ENCODE measurements at regions not wholly inside any gene's neighbourhood (a gene's known extent, or its start where the extent isn't known, plus 50 kb on each side); places are given as distances from the start of the nearest gene placed in this dataset.
A peak's percentile ranks its signal among the peaks of the same experiment; 100 is the strongest.

- peak; percentile 66 for ATAC-seq
- peaks cover 86% of the 10 kb centered on the region for H3K4me1 Mint-ChIP-seq (ENCODE audit: low read depth)
- H3K36me3 Mint-ChIP-seq (ENCODE audit: low read depth) = peaks cover 15% of the 10 kb centered on the region
- DNase-seq = peak; percentile 89
- H3K27me3 Mint-ChIP-seq (ENCODE audit: low read depth) = no peaks in the 10 kb centered on the region
- POLR2A ChIA-PET = interaction anchor here (0.9 to 8.8 kb wide), 12 partner anchors 18 to 437 kb away, joined by 4 to 189 read pairs (median 8); partner anchors contain the start of genes ARL4C and HJURP
- CTCF ChIA-PET = interaction anchor here (0.8 to 6.1 kb wide), 22 partner anchors 10 to 211 kb away, joined by 3 to 49 read pairs (median 17); partner anchors contain the start of gene ARL4C
- H3K4me3 Mint-ChIP-seq = peak overlapping the region; percentile 64
- no peaks in the 10 kb centered on the region for H3K9me3 Mint-ChIP-seq (ENCODE audit: insufficient read depth)
- H3K27ac Mint-ChIP-seq = peak overlapping the region; percentile 97
Measured at GRCh38 chr2:234290671-234291070, 206.2 kb downstream of the ARL4C start.

GRCh38 chr2:234289834-234290590 lies 206.9 kb downstream of the ARL4C start:
- ATAC-seq (no peak), DNase-seq (no peak)
- Mint-ChIP-seq H3K4me1 (ENCODE audit: low read depth) (peaks cover 82% of the 10 kb centered on the region), H3K4me3 (peak overlapping the region; percentile 64), H3K27me3 (ENCODE audit: low read depth) (no peaks in the 10 kb centered on the region), H3K9me3 (ENCODE audit: insufficient read depth) (no peaks in the 10 kb centered on the region), H3K27ac (peak overlapping the region; percentile 97), H3K36me3 (ENCODE audit: low read depth) (peaks cover 15% of the 10 kb centered on the region)
- CTCF ChIA-PET = interaction anchor here (0.8 to 6.1 kb wide), 31 partner anchors 10 to 432 kb away, joined by 3 to 49 read pairs (median 10); partner anchors contain the start of gene ARL4C
- POLR2A ChIA-PET = interaction anchor here (0.8 to 8.8 kb wide), 15 partner anchors 9 to 436 kb away, joined by 3 to 189 read pairs (median 7); partner anchors contain the start of genes ARL4C and HJURP

GRCh38 chr2:234288974-234289455 lies 207.9 kb downstream of the ARL4C start:
- DNase-seq = peak; percentile 75
- POLR2A ChIA-PET = interaction anchor here (0.6 to 8.8 kb wide), 10 partner anchors 8 to 435 kb away, joined by 3 to 189 read pairs (median 20); partner anchors contain the start of genes ARL4C and HJURP
- peak overlapping the region; percentile 97 for H3K27ac Mint-ChIP-seq

GRCh38 chr2:234287650-234288049 lies 209.2 kb downstream of the ARL4C start:
- Mint-ChIP-seq H3K36me3 (ENCODE audit: low read depth) (peaks cover 24% of the 10 kb centered on the region), H3K9me3 (ENCODE audit: insufficient read depth) (peaks cover 9% of the 10 kb centered on the region), H3K4me3 (no peak overlapping the region), H3K27me3 (ENCODE audit: low read depth) (no peaks in the 10 kb centered on the region), H3K4me1 (ENCODE audit: low read depth) (peaks cover 69% of the 10 kb centered on the region), H3K27ac (no peak overlapping the region)
- ChIA-PET CTCF (interaction anchor here (0.6 to 6.1 kb wide), 14 partner anchors 7 to 257 kb away, joined by 3 to 49 read pairs (median 12); partner anchors contain the start of gene ARL4C), POLR2A (interaction anchor here (1.0 to 8.8 kb wide), 3 partner anchors 159 to 208 kb away, joined by 3 to 189 read pairs (median 61); partner anchors contain the start of gene ARL4C)
- ATAC-seq (no peak), DNase-seq (no peak)

More at GRCh38 chr2:234288974-234289455, 207.9 kb downstream of the ARL4C start:
- H3K9me3 Mint-ChIP-seq (ENCODE audit: insufficient read depth) = no peaks in the 10 kb centered on the region
- CTCF ChIA-PET = interaction anchor here (0.5 to 6.1 kb wide), 45 partner anchors 9 to 431 kb away, joined by 3 to 49 read pairs (median 6); partner anchors contain the start of gene ARL4C
- H3K4me3 Mint-ChIP-seq = no peak overlapping the region
- H3K27me3 Mint-ChIP-seq (ENCODE audit: low read depth) = no peaks in the 10 kb centered on the region
- H3K4me1 Mint-ChIP-seq (ENCODE audit: low read depth) = peaks cover 78% of the 10 kb centered on the region
- ATAC-seq = no peak
- H3K36me3 Mint-ChIP-seq (ENCODE audit: low read depth) = peaks cover 19% of the 10 kb centered on the region

- Mint-ChIP-seq H3K4me1 (ENCODE audit: low read depth) (peaks cover 66% of the 10 kb centered on the region), H3K27ac (no peak overlapping the region), H3K9me3 (ENCODE audit: insufficient read depth) (peaks cover 14% of the 10 kb centered on the region), H3K27me3 (ENCODE audit: low read depth) (no peaks in the 10 kb centered on the region), H3K4me3 (no peak overlapping the region), H3K36me3 (ENCODE audit: low read depth) (peaks cover 31% of the 10 kb centered on the region)
- ChIA-PET POLR2A (interaction anchor here (8.0 to 8.8 kb wide), 2 partner anchors 202 to 209 kb away, joined by 61 to 189 read pairs; partner anchors contain the start of gene ARL4C), CTCF (interaction anchor here (0.6 to 3.6 kb wide), 6 partner anchors 81 to 214 kb away, joined by 3 to 25 read pairs (median 6); partner anchors contain the start of gene ARL4C)
- no peak for ATAC-seq
- DNase-seq = no peak
Measured at GRCh38 chr2:234286956-234287355, 209.9 kb downstream of the ARL4C start.

- no peak for ATAC-seq
- peaks cover 59% of the 10 kb centered on the region for H3K4me1 Mint-ChIP-seq (ENCODE audit: low read depth)
- H3K36me3 Mint-ChIP-seq (ENCODE audit: low read depth) = peaks cover 33% of the 10 kb centered on the region
- no peak overlapping the region for H3K27ac Mint-ChIP-seq
- ChIA-PET POLR2A (interaction anchor here (1.4 kb wide), 1 partner anchor 10 kb away, joined by 4 read pairs; no protein-coding TSS in a partner anchor), CTCF (interaction anchor here (0.6 to 2.2 kb wide), 9 partner anchors 14 to 214 kb away, joined by 3 to 10 read pairs (median 4); partner anchors contain the start of gene ARL4C)
- peaks cover 14% of the 10 kb centered on the region for H3K9me3 Mint-ChIP-seq (ENCODE audit: insufficient read depth)
- no peaks in the 10 kb centered on the region for H3K27me3 Mint-ChIP-seq (ENCODE audit: low read depth)
- H3K4me3 Mint-ChIP-seq = no peak overlapping the region
- DNase-seq = no peak
Measured at GRCh38 chr2:234286118-234286598, 210.7 kb downstream of the ARL4C start.

GRCh38 chr2:234285541-234285940 lies 211.3 kb downstream of the ARL4C start:
- ATAC-seq (no peak), DNase-seq (no peak)
- Mint-ChIP-seq H3K4me1 (ENCODE audit: low read depth) (peaks cover 59% of the 10 kb centered on the region), H3K9me3 (ENCODE audit: insufficient read depth) (peaks cover 14% of the 10 kb centered on the region), H3K27ac (no peak overlapping the region), H3K36me3 (ENCODE audit: low read depth) (peaks cover 35% of the 10 kb centered on the region), H3K4me3 (no peak overlapping the region), H3K27me3 (ENCODE audit: low read depth) (no peaks in the 10 kb centered on the region)
- CTCF ChIA-PET = interaction anchor here (0.6 to 2.2 kb wide), 8 partner anchors 14 to 215 kb away, joined by 3 to 10 read pairs (median 4); partner anchors contain the start of gene ARL4C
- POLR2A ChIA-PET = interaction anchor here (1.4 kb wide), 1 partner anchor 9 kb away, joined by 4 read pairs; no protein-coding TSS in a partner anchor

GRCh38 chr2:234279637-234280036 lies 217.2 kb downstream of the ARL4C start:
- H3K27ac Mint-ChIP-seq = peak overlapping the region; percentile 86
- ATAC-seq (no peak), DNase-seq (no peak)
- peaks cover 66% of the 10 kb centered on the region for H3K4me1 Mint-ChIP-seq (ENCODE audit: low read depth)
- peaks cover 67% of the 10 kb centered on the region for H3K36me3 Mint-ChIP-seq (ENCODE audit: low read depth)
- POLR2A ChIA-PET = interaction anchor here (1.2 to 2.4 kb wide), 3 partner anchors 166 to 217 kb away, joined by 3 to 12 read pairs (median 4); partner anchors contain the start of gene ARL4C
- CTCF ChIA-PET = interaction anchor here (0.9 to 2.4 kb wide), 3 partner anchors 9 to 221 kb away, joined by 3 to 32 read pairs (median 3); no protein-coding TSS in a partner anchor
- no peaks in the 10 kb centered on the region for H3K27me3 Mint-ChIP-seq (ENCODE audit: low read depth)
- H3K9me3 Mint-ChIP-seq (ENCODE audit: insufficient read depth) = peaks cover 42% of the 10 kb centered on the region
- H3K4me3 Mint-ChIP-seq = peak overlapping the region; percentile 19

GRCh38 chr2:234278556-234279255 lies 218.2 kb downstream of the ARL4C start:
- Mint-ChIP-seq H3K27me3 (ENCODE audit: low read depth) (no peaks in the 10 kb centered on the region), H3K9me3 (ENCODE audit: insufficient read depth) (peaks cover 42% of the 10 kb centered on the region), H3K4me3 (peak overlapping the region; percentile 19), H3K36me3 (ENCODE audit: low read depth) (peaks cover 67% of the 10 kb centered on the region), H3K4me1 (ENCODE audit: low read depth) (peaks cover 73% of the 10 kb centered on the region), H3K27ac (peak overlapping the region; percentile 86)
- peak; percentile 54 for DNase-seq
- peak; percentile 71 for ATAC-seq
- POLR2A ChIA-PET = interaction anchor here (0.8 kb wide), 1 partner anchor 29 kb away, joined by 4 read pairs; no protein-coding TSS in a partner anchor
- CTCF ChIA-PET = interaction anchor here (1.2 to 1.6 kb wide), 2 partner anchors 11 to 143 kb away, joined by 3 to 9 read pairs; no protein-coding TSS in a partner anchor

GRCh38 chr2:234275515-234275914 lies 221.4 kb downstream of the ARL4C start:
- Mint-ChIP-seq H3K27ac (no peak overlapping the region), H3K4me1 (ENCODE audit: low read depth) (peaks cover 87% of the 10 kb centered on the region), H3K27me3 (ENCODE audit: low read depth) (no peaks in the 10 kb centered on the region), H3K9me3 (ENCODE audit: insufficient read depth) (peaks cover 28% of the 10 kb centered on the region), H3K4me3 (no peak overlapping the region), H3K36me3 (ENCODE audit: low read depth) (peaks cover 56% of the 10 kb centered on the region)
- no peak for DNase-seq
- ATAC-seq = no peak
- CTCF ChIA-PET = interaction anchor here (1.2 to 6.6 kb wide), 2 partner anchors 15 to 208 kb away, joined by 5 to 47 read pairs; no protein-coding TSS in a partner anchor
- POLR2A ChIA-PET = interaction anchor here (1.0 to 1.1 kb wide), 2 partner anchors 10 to 220 kb away, joined by 3 to 4 read pairs; no protein-coding TSS in a partner anchor

Measured in activated CD8-positive, alpha-beta T cell treated with anti-CD3 and anti-CD28 coated beads, Interleukin-2, amount 10 ng/mL, durations not matched to agents 7 days and 5 days (primary cell).